NCI-H345 treated with DMSO at 0.1 percent for 48 hours (cell line): ENCODE measurements at regions not wholly inside any gene's neighbourhood (a gene's known extent, or its start where the extent isn't known, plus 50 kb on each side); places are given as distances from the start of the nearest gene placed in this dataset.

Experiments
- DNase-seq: peaks from one replicate; lab custom pipeline; 2025; ENCODE audit not compliant: unreplicated experiment; lab: John Stamatoyannopoulos, UW

GRCh38 chr3:23028294-23028693 is 174.8 kb upstream of the UBE2E2 start:
- no peak for DNase-seq

DNA sequence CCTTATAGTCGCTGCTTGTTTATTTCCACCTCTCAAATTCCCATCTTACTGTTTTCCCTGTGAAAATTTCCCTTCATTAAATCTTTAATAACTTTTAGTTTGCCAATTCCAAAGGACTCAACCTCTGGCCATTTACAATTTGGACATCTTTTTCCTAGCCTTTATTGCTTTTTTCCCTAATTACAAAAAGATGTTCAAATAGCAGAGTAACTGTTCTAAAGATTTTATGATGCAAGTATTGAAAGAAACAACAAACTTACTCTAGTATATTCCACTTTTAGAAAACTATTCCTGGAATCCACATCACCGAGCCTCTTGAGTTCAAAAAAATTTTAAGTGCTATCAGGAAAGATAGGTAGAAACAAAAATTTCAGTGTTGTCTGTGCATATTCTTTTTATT is 174.1 kb upstream of the UBE2E2 start:
- DNase-seq, result no peak

DNA sequence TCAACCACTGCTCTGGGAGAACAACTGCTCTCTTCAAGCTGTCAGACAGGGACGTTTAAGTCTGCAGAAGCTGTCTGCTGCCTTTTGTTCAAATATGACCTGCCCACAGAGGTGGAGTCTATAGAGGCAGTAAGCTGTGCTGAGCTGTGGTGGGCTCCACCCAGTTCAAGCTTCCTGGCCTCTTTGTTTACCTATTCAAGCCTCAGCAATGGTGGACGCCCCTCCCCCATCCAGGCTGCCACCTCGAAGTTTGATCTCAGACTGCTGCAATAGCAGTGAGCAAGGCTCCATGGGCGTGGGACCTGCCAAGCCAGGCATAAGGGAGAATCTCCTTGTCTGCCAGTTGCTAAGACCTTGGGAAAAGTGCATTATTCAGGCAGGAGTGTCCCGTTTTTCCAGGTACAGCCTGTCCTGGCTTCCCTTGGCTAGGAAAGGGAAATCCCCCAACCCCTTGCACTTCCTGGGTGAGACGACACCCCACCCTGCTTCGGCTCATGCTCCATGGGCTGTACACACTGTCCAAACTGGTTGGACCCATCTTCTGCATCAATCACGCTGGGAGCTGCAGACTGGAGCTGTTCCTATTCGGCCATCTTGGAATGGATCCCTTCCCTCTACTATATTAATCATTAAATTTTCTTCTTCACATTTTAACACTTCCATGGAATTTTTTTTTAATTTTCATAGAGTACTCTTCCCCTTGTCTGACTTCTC is 167.0 kb upstream of the UBE2E2 start:
- DNase-seq, result no peak

- no peak for DNase-seq
These were observed 166.4 kb upstream of the UBE2E2 start for GRCh38 chr3:23036728-23037127.

DNA sequence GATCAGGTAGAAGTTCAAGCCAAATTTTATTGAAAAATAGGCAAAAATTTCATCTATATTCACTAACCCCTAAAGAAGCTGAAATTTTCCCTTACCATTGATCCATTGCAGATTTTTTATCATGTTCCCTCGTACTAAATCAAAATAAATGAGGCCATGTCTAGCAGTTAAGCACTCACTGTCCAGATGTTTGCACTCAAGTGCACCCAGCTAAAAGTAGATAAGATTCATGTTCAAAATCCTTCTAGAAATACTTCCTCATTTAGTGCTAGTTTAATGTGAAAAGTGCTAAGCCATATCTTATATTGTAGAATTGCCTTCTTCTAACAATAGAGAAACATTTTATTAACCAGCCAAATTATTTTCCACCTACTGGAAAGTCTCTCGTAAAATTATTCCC is 164.7 kb upstream of the UBE2E2 start:
- DNase-seq, result no peak

- DNase-seq, result no peak
These were observed 161.0 kb upstream of the UBE2E2 start for GRCh38 chr3:23041918-23042696.

DNA sequence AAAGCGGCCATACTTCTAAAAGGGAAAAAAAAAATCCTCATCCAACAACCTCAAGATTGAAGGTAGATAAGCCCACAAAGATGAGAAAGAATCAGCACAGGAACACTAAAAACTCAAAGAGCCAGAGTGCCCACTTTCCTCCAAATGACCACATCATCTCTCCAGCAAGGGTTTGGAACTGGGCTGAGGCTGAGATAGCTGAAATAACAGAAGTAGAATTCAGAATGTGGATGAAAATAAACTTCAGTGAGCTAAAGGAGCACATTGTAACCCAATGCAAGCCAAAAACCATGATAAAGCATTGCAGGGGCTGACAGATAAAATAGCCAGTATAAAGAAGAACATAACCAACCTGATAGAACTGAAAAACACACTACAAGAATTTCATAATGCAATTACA is 158.7 kb upstream of the UBE2E2 start:
- no peak for DNase-seq

- DNase-seq, result no peak
These were observed 156.6 kb upstream of the UBE2E2 start for GRCh38 chr3:23046536-23046935.

DNA sequence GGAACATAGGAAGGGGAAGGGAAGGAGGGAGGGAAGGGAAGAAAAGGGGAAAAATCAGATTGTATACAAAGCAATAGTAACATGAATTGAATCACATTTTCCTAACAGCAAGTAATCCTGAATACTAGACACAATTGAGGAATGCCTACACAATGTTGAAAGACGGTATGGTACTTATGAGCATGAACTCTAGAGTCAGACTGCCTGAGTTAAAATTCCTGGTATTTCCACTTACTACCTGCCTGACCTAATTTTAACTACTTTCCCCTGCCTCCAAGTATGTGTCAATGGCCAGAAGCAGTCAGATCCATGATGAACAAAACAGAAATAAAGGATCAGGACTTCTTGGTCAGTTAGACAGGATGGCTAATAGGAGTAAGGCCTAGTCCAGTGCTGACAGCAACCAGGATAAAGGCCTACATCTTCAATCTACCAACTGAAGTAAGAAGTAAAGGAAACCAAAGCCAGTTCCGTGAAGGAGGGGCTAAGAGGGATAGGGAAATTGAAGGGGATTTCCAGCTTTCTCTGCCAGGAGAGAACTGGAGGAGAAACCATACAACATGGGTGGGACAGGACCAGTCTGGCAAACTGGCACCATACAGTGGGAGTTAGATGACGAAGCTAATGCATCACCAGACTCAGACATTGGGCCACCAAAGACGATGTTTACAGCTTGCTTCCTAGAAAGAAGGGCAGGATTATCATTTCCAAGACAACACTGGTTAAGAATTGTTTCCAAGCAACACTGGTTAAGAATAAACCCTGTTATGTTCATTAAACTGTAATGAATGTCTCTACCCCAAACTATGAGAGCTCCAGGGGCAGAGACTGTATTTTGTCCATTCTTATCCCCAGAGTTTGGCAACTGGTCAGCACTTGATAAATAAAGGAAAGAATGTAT is 151.6 kb upstream of the UBE2E2 start:
- no peak for DNase-seq

DNA sequence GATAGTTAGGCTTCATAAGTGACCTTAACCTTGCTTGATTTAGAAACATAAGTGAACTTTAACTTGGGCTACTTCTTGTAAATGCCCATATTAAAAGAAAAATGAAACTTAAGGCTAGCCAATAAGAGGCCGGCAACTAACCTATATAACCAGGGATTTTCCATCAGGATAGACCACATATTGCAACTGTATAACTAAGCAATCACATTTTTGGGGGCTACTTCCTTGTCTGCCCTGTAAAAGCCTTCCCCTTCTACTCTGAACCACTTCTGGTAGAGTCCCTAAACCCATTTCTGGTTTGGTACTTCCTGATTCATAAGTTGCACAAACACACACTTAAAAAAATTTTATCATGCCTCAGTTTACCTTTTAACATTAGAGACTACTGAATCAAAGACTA is 150.9 kb upstream of the UBE2E2 start:
- no peak for DNase-seq

GRCh38 chr3:23052620-23053019 is 150.5 kb upstream of the UBE2E2 start:
- DNase-seq, result no peak

DNA sequence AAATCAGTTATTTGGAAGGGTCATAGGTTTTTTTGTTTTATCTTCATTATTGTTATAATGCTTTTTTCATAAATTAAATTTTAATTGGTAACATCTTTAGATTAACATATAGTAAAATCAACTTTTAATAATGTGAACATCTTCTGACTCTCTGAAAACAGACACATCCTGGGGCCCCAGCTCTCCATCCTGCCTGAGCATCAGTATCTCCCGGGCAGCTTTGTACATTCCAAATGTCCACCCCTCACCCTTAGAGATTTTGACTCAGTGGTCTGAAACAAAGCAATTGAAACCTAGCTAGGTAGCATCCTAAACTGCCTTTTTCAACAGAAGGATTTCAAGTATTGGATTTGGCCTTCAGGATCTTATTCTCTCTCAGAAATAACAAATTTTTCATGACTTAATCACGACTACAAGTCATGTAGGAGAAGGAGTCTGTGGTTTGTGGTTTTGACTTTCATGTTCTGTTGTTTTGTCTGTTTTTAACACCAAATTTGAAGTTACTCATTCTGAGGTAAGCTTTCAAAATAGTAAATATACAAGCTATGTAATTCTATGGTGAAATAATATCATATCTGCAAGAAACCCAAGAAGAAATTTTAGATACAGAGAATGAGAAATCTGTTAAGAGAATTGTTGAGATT is 147.3 kb upstream of the UBE2E2 start:
- no peak for DNase-seq

DNA sequence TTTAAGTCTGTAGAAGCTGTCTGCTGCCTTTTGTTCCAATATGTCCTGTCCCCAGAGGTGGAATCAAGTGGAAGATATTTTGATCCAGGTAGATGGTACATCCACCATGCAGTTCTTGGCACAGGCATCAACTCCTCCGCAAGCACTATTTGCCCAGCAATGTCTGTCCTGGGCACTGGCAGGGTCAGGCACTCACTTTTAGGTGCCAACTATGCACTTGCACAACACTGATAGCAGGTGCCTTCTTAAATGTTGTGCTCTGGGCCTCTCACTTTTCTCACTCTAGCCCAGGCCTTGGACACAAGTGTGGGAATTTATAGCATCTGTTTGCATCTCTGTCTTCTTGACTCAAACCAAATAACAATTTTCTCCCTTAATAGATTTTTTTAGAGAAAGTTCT is 140.5 kb upstream of the UBE2E2 start:
- no peak for DNase-seq

GRCh38 chr3:23062982-23063381 is 140.1 kb upstream of the UBE2E2 start:
- no peak for DNase-seq

DNA sequence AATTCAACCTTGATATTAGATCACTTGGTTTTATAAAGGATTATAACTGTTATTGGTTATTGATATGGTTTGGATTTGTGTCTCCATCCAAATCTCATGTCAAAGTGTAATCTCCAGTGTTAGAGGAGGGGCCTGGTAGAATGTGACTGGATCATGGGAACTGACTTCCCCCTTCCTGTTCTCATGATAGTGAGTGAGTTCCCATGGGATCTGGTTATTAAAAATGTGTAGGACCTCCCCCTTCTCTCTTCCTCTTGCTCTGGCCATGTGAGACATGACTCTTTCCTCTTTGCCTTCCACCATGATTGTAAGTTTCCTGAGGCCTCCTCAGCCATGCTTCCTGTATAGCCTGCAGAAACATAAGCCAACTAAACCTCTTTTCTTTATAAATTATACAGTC is 136.0 kb upstream of the UBE2E2 start:
- no peak for DNase-seq

DNA sequence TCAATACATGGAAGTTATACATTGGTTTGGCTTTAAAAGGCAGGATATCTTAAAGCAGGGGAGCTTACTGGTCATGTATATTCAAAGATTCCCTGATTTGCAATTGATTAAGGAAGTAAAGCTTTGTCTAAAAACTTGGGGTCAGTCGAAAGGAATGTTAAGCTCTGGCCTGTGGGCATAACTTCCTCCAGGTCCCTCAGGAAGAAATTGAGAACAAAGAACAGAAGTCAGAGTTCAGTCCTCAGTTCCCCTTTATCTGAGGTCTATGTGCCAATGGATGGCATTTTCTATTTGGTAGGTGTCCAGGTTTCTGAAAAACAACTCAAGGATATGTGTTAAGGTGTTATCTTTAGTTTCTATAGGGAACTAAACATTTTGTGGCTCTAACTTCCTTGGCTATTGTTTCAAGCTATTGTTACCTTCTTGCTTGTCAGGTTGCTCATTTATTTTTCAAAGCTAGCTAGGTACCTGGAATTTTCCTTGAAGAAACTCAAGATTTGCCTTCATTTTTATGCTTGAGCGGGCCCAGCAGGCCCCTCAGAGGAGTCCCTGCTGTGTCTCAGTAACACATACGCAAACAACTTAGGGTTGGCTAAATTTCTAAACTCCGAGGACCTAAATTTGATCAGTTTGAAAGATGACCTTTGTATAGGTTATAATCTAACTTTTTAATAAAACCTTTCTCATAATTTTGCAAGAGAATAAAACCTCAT is 135.0 kb upstream of the UBE2E2 start:
- DNase-seq, result no peak

DNA sequence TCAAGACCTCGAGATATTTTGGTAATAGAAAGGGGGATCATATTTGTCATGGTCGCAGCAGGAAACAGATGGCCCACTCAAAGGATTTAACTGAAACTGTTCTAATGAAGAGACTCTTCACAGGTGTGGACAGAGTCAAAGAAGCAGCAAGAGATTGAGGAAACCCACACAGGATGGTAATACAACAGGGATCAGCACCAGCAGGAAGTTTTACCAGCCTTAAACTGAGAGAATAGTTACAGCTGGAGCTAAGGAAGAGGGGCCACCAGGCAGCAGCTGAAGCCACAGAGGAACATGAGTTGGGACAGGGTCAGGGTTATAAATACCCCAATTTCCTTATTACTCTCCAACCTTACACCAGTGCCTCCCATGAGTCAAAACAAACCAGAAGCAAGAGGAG is 131.8 kb upstream of the UBE2E2 start:
- no peak for DNase-seq

DNA sequence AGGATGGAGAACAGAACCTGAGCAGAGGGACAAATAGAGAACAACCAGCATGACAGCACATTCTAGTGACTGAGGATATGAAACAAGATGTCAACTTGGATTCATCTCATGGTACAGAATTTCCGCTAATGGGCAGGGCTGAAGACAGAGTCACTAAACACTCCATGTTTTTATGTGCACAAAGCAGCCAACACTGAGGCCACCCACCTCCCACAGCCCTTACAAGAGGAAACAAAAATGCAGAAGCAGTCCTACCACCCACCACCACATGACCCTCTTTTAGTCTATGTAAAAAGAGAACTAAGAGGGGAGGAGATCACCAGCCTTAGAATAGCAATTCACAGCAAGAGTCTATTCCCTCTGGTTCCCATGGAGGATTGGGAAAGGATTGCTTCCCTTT is 131.4 kb upstream of the UBE2E2 start:
- DNase-seq, result no peak

DNA sequence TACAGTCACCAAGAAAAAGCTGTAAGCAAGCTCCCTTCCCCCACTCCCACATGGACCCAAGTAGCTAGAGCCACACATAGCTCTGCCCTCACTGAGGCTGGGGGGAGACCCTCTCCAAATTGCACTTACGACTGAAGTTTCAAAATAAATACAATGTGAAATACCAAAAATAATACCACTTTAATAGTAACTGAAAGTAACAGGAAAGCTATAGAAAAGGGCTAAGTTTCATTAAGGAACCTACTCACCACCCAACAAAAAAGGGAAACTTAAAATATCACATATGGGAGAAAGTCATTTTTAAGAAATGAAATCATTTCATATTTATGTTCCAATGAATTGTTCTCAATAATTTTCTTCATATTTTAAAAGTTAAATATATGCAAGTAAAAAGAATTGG is 130.4 kb upstream of the UBE2E2 start:
- DNase-seq, result no peak

DNA sequence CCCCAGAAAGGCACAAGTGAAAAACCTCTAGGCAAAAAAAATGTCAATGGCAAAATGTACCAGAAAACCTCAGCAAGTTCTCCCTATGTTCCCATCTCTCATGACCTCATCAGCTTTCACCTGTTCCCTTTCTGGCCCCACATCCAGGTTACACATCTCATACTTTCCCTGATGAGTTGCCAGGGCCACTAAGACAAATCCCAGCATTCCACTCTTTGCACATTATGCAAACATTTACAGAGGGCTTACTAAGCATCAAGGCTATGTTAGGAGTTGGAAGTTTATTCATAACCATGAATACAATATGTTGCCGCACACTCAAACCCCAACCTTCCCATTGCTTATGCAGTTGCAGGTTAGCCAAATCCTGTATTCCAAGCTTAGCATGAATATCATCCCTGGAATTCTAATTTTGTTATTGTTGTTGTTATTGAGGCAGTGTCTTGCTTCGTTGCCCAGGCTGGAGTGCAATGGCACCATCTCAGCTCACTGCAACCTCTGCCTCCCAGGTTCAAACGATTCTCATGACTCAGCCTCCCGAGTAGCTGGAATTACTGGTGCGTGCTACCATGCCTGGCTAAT is 129.3 kb upstream of the UBE2E2 start:
- no peak for DNase-seq
